ENCODE measurements at regions not wholly inside any gene's neighbourhood (a gene's known extent, or its start where the extent isn't known, plus 50 kb on each side); places are given as distances from the start of the nearest gene placed in this dataset.

GRCh38 chr5:5932824-5933223, 445.5 kb downstream of the MED10 start:
- no peaks in the 10 kb centered on the region for H3K9me3 ChIP-seq (ENCODE audit: control insufficient read depth in 2 of 3, low read length in 3 of 3)
- Mint-ChIP-seq H3K4me3 (no peak overlapping the region), H3K4me1 (peaks cover 0 to 1% (median 0%) of the 10 kb centered on the region in 7 donors), H3K36me3 (no peaks in the 10 kb centered on the region), H3K27ac (no peak overlapping the region), H3K27me3 (peaks cover 0 to 31% (median 7%) of the 10 kb centered on the region in 5 donors), H3K9me3 (peaks cover 0 to 3% (median 0%) of the 10 kb centered on the region in 11 donors)
- intact Hi-C loops (cut with micrococcal nuclease), result no loop called here
- ChIA-PET CTCF (no interaction called here), POLR2A (no interaction called here)
- no peak overlapping the region for H3K27ac ChIP-seq (ENCODE audit: low read depth, low read length)
- H3K36me3 ChIP-seq (ENCODE audit: control insufficient read depth in 2 of 3, insufficient read depth in 3 of 3, low read length in 3 of 3), result no peaks in the 10 kb centered on the region
- no peak overlapping the region for H3K4me3 ChIP-seq (ENCODE audit: low read length)
- DNase-seq (no peak), ATAC-seq (no peak)
- H3K27me3 ChIP-seq (ENCODE audit: control insufficient read depth in 2 of 2, insufficient read depth in 2 of 2, low read length in 2 of 2), result no peaks in the 10 kb centered on the region
- no peaks in the 10 kb centered on the region for H3K4me1 ChIP-seq (ENCODE audit: control insufficient read depth in 2 of 2, insufficient read depth in 2 of 2, low read length in 2 of 2)

GRCh38 chr5:5930561-5930960, 447.8 kb downstream of the MED10 start:
- H3K9me3 Mint-ChIP-seq, result peaks cover 0 to 3% (median 0%) of the 10 kb centered on the region in 11 donors
- Histone ChIP-seq H3K36me3 (ENCODE audit: control insufficient read depth in 2 of 3, insufficient read depth in 3 of 3, low read length in 3 of 3) (no peaks in the 10 kb centered on the region), H3K27me3 (ENCODE audit: control insufficient read depth in 2 of 2, insufficient read depth in 2 of 2, low read length in 2 of 2) (no peaks in the 10 kb centered on the region), H3K4me1 (ENCODE audit: control insufficient read depth in 2 of 2, insufficient read depth in 2 of 2, low read length in 2 of 2) (no peaks in the 10 kb centered on the region), H3K27ac (ENCODE audit: low read depth, low read length) (no peak overlapping the region), H3K4me3 (ENCODE audit: low read length) (no peak overlapping the region), H3K9me3 (ENCODE audit: control insufficient read depth in 2 of 3, low read length in 3 of 3) (no peaks in the 10 kb centered on the region)
- H3K4me1 Mint-ChIP-seq, result no peaks in the 10 kb centered on the region
- H3K27ac Mint-ChIP-seq, result no peak overlapping the region
- intact Hi-C loops (cut with micrococcal nuclease), result no loop called here
- H3K36me3 Mint-ChIP-seq, result no peaks in the 10 kb centered on the region
- H3K27me3 Mint-ChIP-seq, result peaks cover 0 to 34% (median 7%) of the 10 kb centered on the region in 5 donors
- H3K4me3 Mint-ChIP-seq, result no peak overlapping the region
- DNase-seq (no peak), ATAC-seq (no peak)
- ChIA-PET CTCF (no interaction called here), POLR2A (no interaction called here)

GRCh38 chr5:5929291-5930020, 448.9 kb downstream of the MED10 start:
- Histone ChIP-seq H3K9me3 (ENCODE audit: control insufficient read depth in 2 of 3, low read length in 3 of 3) (no peaks in the 10 kb centered on the region), H3K4me3 (ENCODE audit: low read length) (no peak overlapping the region), H3K27me3 (ENCODE audit: control insufficient read depth in 2 of 2, insufficient read depth in 2 of 2, low read length in 2 of 2) (no peaks in the 10 kb centered on the region), H3K36me3 (ENCODE audit: control insufficient read depth in 2 of 3, insufficient read depth in 3 of 3, low read length in 3 of 3) (no peaks in the 10 kb centered on the region), H3K27ac (ENCODE audit: low read depth, low read length) (no peak overlapping the region), H3K4me1 (ENCODE audit: control insufficient read depth in 2 of 2, insufficient read depth in 2 of 2, low read length in 2 of 2) (no peaks in the 10 kb centered on the region)
- ATAC-seq, result no peak
- H3K9me3 Mint-ChIP-seq, result peaks cover 0 to 3% (median 0%) of the 10 kb centered on the region in 11 donors
- H3K36me3 Mint-ChIP-seq, result no peaks in the 10 kb centered on the region
- ChIA-PET POLR2A (no interaction called here), CTCF (no interaction called here)
- intact Hi-C loops (cut with micrococcal nuclease), result no loop called here
- H3K27me3 Mint-ChIP-seq, result peaks cover 0 to 38% (median 4%) of the 10 kb centered on the region in 5 donors
- no peaks in the 10 kb centered on the region for H3K4me1 Mint-ChIP-seq
- H3K4me3 Mint-ChIP-seq, result no peak overlapping the region
- H3K27ac Mint-ChIP-seq, result no peak overlapping the region
- DNase-seq, result no peak

- CTCF ChIA-PET, result no interaction called here
- Mint-ChIP-seq H3K36me3 (no peaks in the 10 kb centered on the region), H3K4me1 (no peaks in the 10 kb centered on the region), H3K9me3 (no peaks in the 10 kb centered on the region), H3K4me3 (no peak overlapping the region), H3K27me3 (peaks cover 0 to 24% (median 5%) of the 10 kb centered on the region in 5 donors), H3K27ac (no peak overlapping the region)
- ATAC-seq (no peak), DNase-seq (no peak)
- no peaks in the 10 kb centered on the region for H3K36me3 ChIP-seq (ENCODE audit: control insufficient read depth in 2 of 3, insufficient read depth in 3 of 3, low read length in 3 of 3)
- no peaks in the 10 kb centered on the region for H3K9me3 ChIP-seq (ENCODE audit: control insufficient read depth in 2 of 3, low read length in 3 of 3)
- intact Hi-C loops (cut with micrococcal nuclease), result no loop called here
- no peak overlapping the region for H3K4me3 ChIP-seq (ENCODE audit: low read length)
- H3K27me3 ChIP-seq (ENCODE audit: control insufficient read depth in 2 of 2, insufficient read depth in 2 of 2, low read length in 2 of 2), result no peaks in the 10 kb centered on the region
- no peak overlapping the region for H3K27ac ChIP-seq (ENCODE audit: low read depth, low read length)
- H3K4me1 ChIP-seq (ENCODE audit: control insufficient read depth in 2 of 2, insufficient read depth in 2 of 2, low read length in 2 of 2), result no peaks in the 10 kb centered on the region
- POLR2A ChIA-PET, result no interaction called here
Measured at GRCh38 chr5:5925191-5925590, 453.2 kb downstream of the MED10 start.

GRCh38 chr5:5919411-5919810, 458.9 kb downstream of the MED10 start:
- Mint-ChIP-seq H3K4me3 (no peak overlapping the region), H3K27ac (no peak overlapping the region), H3K36me3 (no peaks in the 10 kb centered on the region), H3K27me3 (peaks cover 0 to 5% (median 0%) of the 10 kb centered on the region in 5 donors), H3K4me1 (no peaks in the 10 kb centered on the region), H3K9me3 (no peaks in the 10 kb centered on the region)
- intact Hi-C loops (cut with micrococcal nuclease), result no loop called here
- ChIA-PET CTCF (no interaction called here), POLR2A (no interaction called here)
- DNase-seq (no peak), ATAC-seq (no peak)
- H3K27ac ChIP-seq (ENCODE audit: low read depth, low read length), result no peak overlapping the region
- H3K36me3 ChIP-seq (ENCODE audit: control insufficient read depth in 2 of 3, insufficient read depth in 3 of 3, low read length in 3 of 3), result no peaks in the 10 kb centered on the region
- no peak overlapping the region for H3K4me3 ChIP-seq (ENCODE audit: low read length)
- no peaks in the 10 kb centered on the region for H3K4me1 ChIP-seq (ENCODE audit: control insufficient read depth in 2 of 2, insufficient read depth in 2 of 2, low read length in 2 of 2)
- H3K27me3 ChIP-seq (ENCODE audit: control insufficient read depth in 2 of 2, insufficient read depth in 2 of 2, low read length in 2 of 2), result no peaks in the 10 kb centered on the region
- H3K9me3 ChIP-seq (ENCODE audit: control insufficient read depth in 2 of 3, low read length in 3 of 3), result no peaks in the 10 kb centered on the region

GRCh38 chr5:5906778-5907177, 471.6 kb downstream of the MED10 start:
- Mint-ChIP-seq H3K27me3 (peaks cover 0 to 16% (median 7%) of the 10 kb centered on the region in 5 donors), H3K9me3 (peaks cover 0 to 12% (median 4%) of the 10 kb centered on the region in 11 donors), H3K36me3 (no peaks in the 10 kb centered on the region), H3K4me1 (no peaks in the 10 kb centered on the region), H3K27ac (no peak overlapping the region), H3K4me3 (no peak overlapping the region)
- ChIA-PET CTCF (no interaction called here), POLR2A (no interaction called here)
- intact Hi-C loops (cut with micrococcal nuclease), result no loop called here
- Histone ChIP-seq H3K4me3 (ENCODE audit: low read length) (no peak overlapping the region), H3K9me3 (ENCODE audit: control insufficient read depth in 2 of 3, low read length in 3 of 3) (no peaks in the 10 kb centered on the region), H3K27me3 (ENCODE audit: control insufficient read depth in 2 of 2, insufficient read depth in 2 of 2, low read length in 2 of 2) (no peaks in the 10 kb centered on the region), H3K36me3 (ENCODE audit: control insufficient read depth in 2 of 3, insufficient read depth in 3 of 3, low read length in 3 of 3) (no peaks in the 10 kb centered on the region), H3K4me1 (ENCODE audit: control insufficient read depth in 2 of 2, insufficient read depth in 2 of 2, low read length in 2 of 2) (no peaks in the 10 kb centered on the region), H3K27ac (ENCODE audit: low read depth, low read length) (no peak overlapping the region)
- DNase-seq, result no peak
- ATAC-seq, result no peak

- CTCF ChIA-PET, result no interaction called here
- no peak for ATAC-seq
- Histone ChIP-seq H3K4me1 (ENCODE audit: control insufficient read depth in 2 of 2, insufficient read depth in 2 of 2, low read length in 2 of 2) (no peaks in the 10 kb centered on the region), H3K36me3 (ENCODE audit: control insufficient read depth in 2 of 3, insufficient read depth in 3 of 3, low read length in 3 of 3) (no peaks in the 10 kb centered on the region), H3K27me3 (ENCODE audit: control insufficient read depth in 2 of 2, insufficient read depth in 2 of 2, low read length in 2 of 2) (no peaks in the 10 kb centered on the region), H3K9me3 (ENCODE audit: control insufficient read depth in 2 of 3, low read length in 3 of 3) (no peaks in the 10 kb centered on the region), H3K27ac (ENCODE audit: low read depth, low read length) (no peak overlapping the region), H3K4me3 (ENCODE audit: low read length) (no peak overlapping the region)
- Mint-ChIP-seq H3K4me3 (no peak overlapping the region), H3K9me3 (peaks cover 0 to 13% (median 3%) of the 10 kb centered on the region in 11 donors), H3K27ac (no peak overlapping the region), H3K27me3 (peaks cover 0 to 12% (median 7%) of the 10 kb centered on the region in 5 donors), H3K4me1 (no peaks in the 10 kb centered on the region), H3K36me3 (no peaks in the 10 kb centered on the region)
- intact Hi-C loops (cut with micrococcal nuclease), result no loop called here
- no peak for DNase-seq
- POLR2A ChIA-PET, result no interaction called here
Measured at GRCh38 chr5:5905186-5905585, 473.2 kb downstream of the MED10 start.

Data from naive thymus-derived CD4-positive, alpha-beta T cell (primary cell).